H9 (cell line): ENCODE measurements at regions not wholly inside any gene's neighbourhood (a gene's known extent, or its start where the extent isn't known, plus 50 kb on each side); places are given as distances from the start of the nearest gene placed in this dataset.

Source experiments
- DNase-seq: peaks from one replicate; pipeline ENCODE4 v3.0.0-alpha.2; 2017
- H2AFZ ChIP-seq: one replicate; pipeline ENCODE4 v1.6.1; 2013; ENCODE audit warnings: mild to moderate bottlenecking, low read length, control low read depth, moderate library complexity
- H2AK5ac ChIP-seq: 2 replicates; pipeline ENCODE4 v1.6.1; 2013; ENCODE audit warnings: low read length, control low read depth, mixed read lengths; ENCODE audit not compliant: insufficient read length
- H2BK120ac ChIP-seq: one replicate; pipeline ENCODE4 v1.6.1; 2013; ENCODE audit warnings: low read depth, mild to moderate bottlenecking, low read length, control low read depth, inconsistent platforms; ENCODE audit not compliant: poor library complexity, severe bottlenecking
- H2BK12ac ChIP-seq: 2 replicates; pipeline ENCODE4 v1.6.1; 2013; ENCODE audit warnings: low read length, control low read depth, mixed read lengths, low read depth; ENCODE audit not compliant: insufficient read length
- H2BK15ac ChIP-seq: 2 replicates; pipeline ENCODE4 v1.6.1; 2013; ENCODE audit warnings: low read depth, low read length, control low read depth
- H2BK20ac ChIP-seq: one replicate; pipeline ENCODE4 v1.6.1; 2013; ENCODE audit warnings: low read depth, mild to moderate bottlenecking, low read length, control low read depth, inconsistent platforms; ENCODE audit not compliant: poor library complexity, severe bottlenecking
- H2BK5ac ChIP-seq: 2 replicates; pipeline ENCODE4 v1.6.1; 2013; ENCODE audit warnings: low read length, control low read depth, mixed read lengths; ENCODE audit not compliant: insufficient read length
- H3K14ac ChIP-seq: 2 replicates; pipeline ENCODE4 v1.6.1; 2013; ENCODE audit warnings: low read length, control low read depth; ENCODE audit not compliant: insufficient read depth
- H3K18ac ChIP-seq: 2 replicates; pipeline ENCODE4 v1.6.1; 2013; ENCODE audit warnings: low read depth, mild to moderate bottlenecking, mixed read lengths, low read length, control low read depth; ENCODE audit not compliant: insufficient read length
- H3K23ac ChIP-seq: 2 replicates; pipeline ENCODE4 v1.6.1; 2013; ENCODE audit warnings: low read length, control low read depth, mixed read lengths, low read depth; ENCODE audit not compliant: insufficient read length
- H3K23me2 ChIP-seq: 2 replicates; pipeline ENCODE4 v1.6.1; 2013; ENCODE audit warnings: low read depth, mild to moderate bottlenecking, mixed read lengths, low read length, control low read depth; ENCODE audit not compliant: insufficient read length, poor library complexity, severe bottlenecking
- H3K27ac ChIP-seq: 2 replicates; pipeline ENCODE4 v1.5.1; 2013; ENCODE audit warnings: low read length, control low read depth, mixed read lengths, low read depth; ENCODE audit not compliant: insufficient read length
- H3K27me3 ChIP-seq: 2 replicates; pipeline ENCODE4 v1.6.1; 2013; ENCODE audit warnings: low read length, control low read depth, inconsistent platforms; ENCODE audit not compliant: insufficient read depth
- H3K4ac ChIP-seq: 2 replicates; pipeline ENCODE4 v1.6.1; 2013; ENCODE audit warnings: low read depth, mild to moderate bottlenecking, control low read depth, inconsistent platforms, low read length, moderate library complexity
- H3K4me1 ChIP-seq: 2 replicates; pipeline ENCODE4 v1.6.1; 2013; ENCODE audit warnings: low read length, control low read depth, inconsistent platforms; ENCODE audit not compliant: insufficient read depth
- H3K4me2 ChIP-seq: 2 replicates; pipeline ENCODE4 v1.6.1; 2013; ENCODE audit warnings: low read length, control low read depth, mixed read lengths; ENCODE audit not compliant: insufficient read length, insufficient read depth
- H3K56ac ChIP-seq: 2 replicates; pipeline ENCODE4 v1.6.1; 2013; ENCODE audit warnings: low read depth, mild to moderate bottlenecking, mixed read lengths, low read length, control low read depth; ENCODE audit not compliant: insufficient read length
- H3K79me1 ChIP-seq: 2 replicates; pipeline ENCODE4 v1.6.1; 2013; ENCODE audit warnings: low read depth, mild to moderate bottlenecking, moderate library complexity, low read length, control low read depth, inconsistent platforms; ENCODE audit not compliant: insufficient read depth, poor library complexity, severe bottlenecking
- H3K79me2 ChIP-seq: 2 replicates; pipeline ENCODE4 v1.6.1; 2013; ENCODE audit warnings: low read length, control low read depth, inconsistent platforms; ENCODE audit not compliant: insufficient read depth
- H3K9ac ChIP-seq: 2 replicates; pipeline ENCODE4 v1.6.1; 2013; ENCODE audit warnings: low read length, control low read depth, mixed read lengths; ENCODE audit not compliant: insufficient read length; ENCODE audit errors: extremely low read depth
- H3K9me3 ChIP-seq: one replicate; pipeline ENCODE4 v1.6.1; 2013; ENCODE audit warnings: low read depth, low read length, inconsistent platforms; ENCODE audit not compliant: control insufficient read depth
- H3T11ph ChIP-seq: one replicate; pipeline ENCODE4 v1.6.1; 2013; ENCODE audit warnings: mild to moderate bottlenecking, low read length, control low read depth, inconsistent platforms
- H4K20me1 ChIP-seq: one replicate; pipeline ENCODE4 v1.6.1; 2013; ENCODE audit not compliant: control insufficient read depth, insufficient read length, insufficient read depth
- H4K5ac ChIP-seq: 2 replicates; pipeline ENCODE4 v1.6.1; 2013; ENCODE audit warnings: low read depth, mild to moderate bottlenecking, mixed read lengths, low read length, control low read depth; ENCODE audit not compliant: insufficient read length
- H4K8ac ChIP-seq: replicated peaks from 2 replicates; pipeline ENCODE4 v1.6.1; 2013; ENCODE audit warnings: low read length, control low read depth, mixed read lengths, low read depth; ENCODE audit not compliant: insufficient read length
- H4K91ac ChIP-seq: 2 replicates; pipeline ENCODE4 v1.6.1; 2013; ENCODE audit warnings: low read depth, mild to moderate bottlenecking, moderate library complexity, mixed read lengths, low read length, control low read depth; ENCODE audit not compliant: insufficient read length
- H3K27ac Mint-ChIP-seq, 3 experiments: 2 replicates in 2 of 3; 3 replicates in 1 of 3; pipeline ENCODE4 v1.8.0; 2020 to 2021; ENCODE audit warnings: mixed read lengths in 3 of 3, mild to moderate bottlenecking in 1 of 3, moderate library complexity in 1 of 3
- H3K27me3 Mint-ChIP-seq: 2 replicates; pipeline ENCODE4 v1.8.0; 2021; ENCODE audit warnings: low read depth, mild to moderate bottlenecking, moderate library complexity, mixed read lengths
- H3K36me3 Mint-ChIP-seq, 3 experiments: 2 replicates in 2 of 3; 3 replicates in 1 of 3; pipeline ENCODE4 v1.8.0; 2020 to 2021; ENCODE audit warnings: low read depth in 3 of 3, mixed read lengths in 3 of 3; ENCODE audit not compliant: insufficient read depth in 1 of 3
- H3K4me1 Mint-ChIP-seq, 2 experiments: 2 replicates each; pipeline ENCODE4 v1.8.0; 2020; ENCODE audit warnings: mixed read lengths in 2 of 2
- H3K4me3 Mint-ChIP-seq, 2 experiments: 2 replicates in 1 of 2; 3 replicates in 1 of 2; pipeline ENCODE4 v1.8.0; 2020 to 2021; ENCODE audit warnings: mild to moderate bottlenecking in 2 of 2, mixed read lengths in 2 of 2, moderate library complexity in 1 of 2
- H3K9me3 Mint-ChIP-seq, 2 experiments: 2 replicates in 1 of 2; 3 replicates in 1 of 2; pipeline ENCODE4 v1.8.0; 2020; ENCODE audit warnings: mild to moderate bottlenecking in 2 of 2, mixed read lengths in 2 of 2, moderate library complexity in 1 of 2
- WGBS: extraction: QIAGEN DNeasy Blood & Tissue Kit; methylation state at CpG from one replicate; pipeline ENCODE4 v1.1.7; 2013; ENCODE audit warnings: missing lambda C conversion rate, low lambda C conversion rate, mixed read lengths; ENCODE audit not compliant: insufficient read length; ENCODE audit errors: extremely low coverage; 5-methylcytosine and 5-hydroxymethylcytosine counted together
- TF ChIP-seq, protein P1 (sequence below): fragments of 200-600 bp; sonication (generic); conservative IDR thresholded peaks from 3 replicates; pipeline ENCODE4 v1.8.0; 2021; ENCODE audit warnings: antibody characterized with exemption, mild to moderate bottlenecking

DNA sequence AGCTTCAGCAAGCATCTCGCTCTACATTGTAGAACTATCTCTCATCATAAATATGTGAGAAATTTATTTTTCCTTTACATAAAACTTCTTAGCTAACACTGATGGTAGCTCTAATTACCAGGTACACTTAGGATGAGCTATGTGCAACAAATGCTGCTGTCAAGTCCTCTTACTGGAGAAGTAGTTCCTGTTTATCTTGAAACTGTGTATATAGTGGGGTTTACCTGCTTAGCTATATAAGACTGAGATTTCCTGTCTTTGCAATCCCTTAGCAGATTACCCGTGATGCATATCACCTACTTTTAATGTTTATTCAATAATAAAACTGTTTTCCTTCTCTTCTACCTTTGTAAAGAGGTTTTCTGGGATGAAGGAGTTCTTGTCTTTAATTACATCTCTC, 98.0 kb upstream of the USP15 start:
- Histone ChIP-seq H2BK20ac (no peak overlapping the region), H3K23ac (no peak overlapping the region), H4K8ac (no peak overlapping the region), H3T11ph (no peak overlapping the region), H3K18ac (no peak overlapping the region), H3K14ac (no peak overlapping the region), H3K4ac (no peak overlapping the region), H3K9me3 (no peaks in the 10 kb centered on the region), H4K20me1 (no peaks in the 10 kb centered on the region), H3K56ac (no peak overlapping the region), H3K23me2 (no peaks in the 10 kb centered on the region), H4K91ac (no peak overlapping the region), H3K27ac (no peak overlapping the region), H2BK120ac (no peak overlapping the region), H4K5ac (no peak overlapping the region), H2AK5ac (no peak overlapping the region), H2BK12ac (no peak overlapping the region), H3K79me1 (no peaks in the 10 kb centered on the region), H3K9ac (no peak overlapping the region), H3K27me3 (no peaks in the 10 kb centered on the region), H3K4me1 (no peaks in the 10 kb centered on the region), H3K4me2 (no peak overlapping the region), H3K79me2 (no peaks in the 10 kb centered on the region), H2BK5ac (no peak overlapping the region), H2AFZ (no peak overlapping the region), H2BK15ac (no peak overlapping the region)
- H3K9me3 Mint-ChIP-seq, result no peaks in the 10 kb centered on the region
- no CpG with 5 or more reads among the region's 2 CpGs for WGBS
- no peaks in the 10 kb centered on the region for H3K27me3 Mint-ChIP-seq
- DNase-seq, result no peak
- H3K27ac Mint-ChIP-seq, result no peak overlapping the region
- H3K4me3 Mint-ChIP-seq, result no peak overlapping the region
- no peaks in the 10 kb centered on the region for H3K36me3 Mint-ChIP-seq
- TF ChIP-seq, protein P1, sequence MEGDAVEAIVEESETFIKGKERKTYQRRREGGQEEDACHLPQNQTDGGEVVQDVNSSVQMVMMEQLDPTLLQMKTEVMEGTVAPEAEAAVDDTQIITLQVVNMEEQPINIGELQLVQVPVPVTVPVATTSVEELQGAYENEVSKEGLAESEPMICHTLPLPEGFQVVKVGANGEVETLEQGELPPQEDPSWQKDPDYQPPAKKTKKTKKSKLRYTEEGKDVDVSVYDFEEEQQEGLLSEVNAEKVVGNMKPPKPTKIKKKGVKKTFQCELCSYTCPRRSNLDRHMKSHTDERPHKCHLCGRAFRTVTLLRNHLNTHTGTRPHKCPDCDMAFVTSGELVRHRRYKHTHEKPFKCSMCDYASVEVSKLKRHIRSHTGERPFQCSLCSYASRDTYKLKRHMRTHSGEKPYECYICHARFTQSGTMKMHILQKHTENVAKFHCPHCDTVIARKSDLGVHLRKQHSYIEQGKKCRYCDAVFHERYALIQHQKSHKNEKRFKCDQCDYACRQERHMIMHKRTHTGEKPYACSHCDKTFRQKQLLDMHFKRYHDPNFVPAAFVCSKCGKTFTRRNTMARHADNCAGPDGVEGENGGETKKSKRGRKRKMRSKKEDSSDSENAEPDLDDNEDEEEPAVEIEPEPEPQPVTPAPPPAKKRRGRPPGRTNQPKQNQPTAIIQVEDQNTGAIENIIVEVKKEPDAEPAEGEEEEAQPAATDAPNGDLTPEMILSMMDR, result no peak
- H3K4me1 Mint-ChIP-seq, result 0 out of 4 replicates have a peak, but pooled peaks cover 0 to 2% of the 10 kb centered on the region in 2 experiments
